Hepatocyte (in vitro differentiated cells): ENCODE measurements at regions not wholly inside any gene's neighbourhood (a gene's known extent, or its start where the extent isn't known, plus 50 kb on each side); places are given as distances from the start of the nearest gene placed in this dataset.
"Not testable (repeated sequence)": the region's sequence is repeated elsewhere in the genome, so short reads cannot be mapped to it uniquely, and the experiment has no call there.

Experiments
- DNase-seq: peaks from one replicate; pipeline ENCODE4 v3.0.0-alpha.2; 2016; ENCODE audit warnings: low spot score
- H2AFZ ChIP-seq: fragments of 200-600 bp; sonication (generic); 2 replicates; pipeline ENCODE4 v1.6.0; 2016; ENCODE audit warnings: antibody characterized with exemption, mild to moderate bottlenecking
- H3K27ac ChIP-seq: fragments of 200-600 bp; sonication (generic); 2 replicates; pipeline ENCODE4 v1.5.1; 2016; ENCODE audit warnings: mild to moderate bottlenecking
- H3K27me3 ChIP-seq: fragments of 200-600 bp; sonication (generic); 2 replicates; pipeline ENCODE4 v1.6.1; 2016
- H3K36me3 ChIP-seq: fragments of 200-600 bp; sonication (generic); replicated peaks from 2 replicates; pipeline ENCODE4 v1.5.1; 2016; ENCODE audit warnings: low read depth; ENCODE audit not compliant: insufficient read depth
- H3K4me1 ChIP-seq: fragments of 200-600 bp; sonication (generic); 2 replicates; pipeline ENCODE4 v1.5.1; 2016; ENCODE audit warnings: mild to moderate bottlenecking, moderate library complexity; ENCODE audit not compliant: insufficient read depth
- H3K4me2 ChIP-seq: fragments of 200-600 bp; sonication (generic); 2 replicates; pipeline ENCODE4 v1.6.0; 2016
- H3K4me3 ChIP-seq: fragments of 200-600 bp; sonication (generic); 2 replicates; pipeline ENCODE4 v1.5.1; 2016; ENCODE audit warnings: mild to moderate bottlenecking
- H3K79me2 ChIP-seq: fragments of 200-600 bp; sonication (generic); 2 replicates; pipeline ENCODE4 v1.6.0; 2017; ENCODE audit warnings: mild to moderate bottlenecking
- H3K9me2 ChIP-seq: fragments of 200-600 bp; sonication (generic); replicated peaks from 2 replicates; pipeline ENCODE4 v1.6.0; 2017; ENCODE audit warnings: mild to moderate bottlenecking; ENCODE audit not compliant: insufficient read depth
- H3K9me3 ChIP-seq: fragments of 200-600 bp; sonication (generic); 2 replicates; pipeline ENCODE4 v1.5.1; 2016; ENCODE audit warnings: low read depth, mild to moderate bottlenecking
- H4K20me1 ChIP-seq: fragments of 200-600 bp; sonication (generic); 2 replicates; pipeline ENCODE4 v1.6.0; 2016; ENCODE audit warnings: mild to moderate bottlenecking; ENCODE audit not compliant: insufficient read depth, poor library complexity, severe bottlenecking
- CTCF ChIP-seq: fragments of 200-600 bp; sonication (generic); IDR thresholded peaks from 2 replicates; pipeline ENCODE4 v1.5.1; 2016; ENCODE audit warnings: antibody characterized with exemption, mild to moderate bottlenecking; ENCODE audit not compliant: poor library complexity
- EZH2 ChIP-seq: fragments of 200-600 bp; sonication (generic); IDR thresholded peaks from 2 replicates; pipeline ENCODE4 v1.6.1; 2016; ENCODE audit warnings: antibody characterized with exemption, mild to moderate bottlenecking, borderline replicate concordance
- EZH2phosphoT487 ChIP-seq: fragments of 200-600 bp; sonication (generic); IDR thresholded peaks from one replicate; pipeline ENCODE4 v1.6.1; 2018; ENCODE audit warnings: antibody characterized with exemption, mild to moderate bottlenecking, low read depth, moderate library complexity; ENCODE audit not compliant: unreplicated experiment, severe bottlenecking
- WGBS: methylation state at CpG from one replicate; pipeline ENCODE4 v1.1.6; 2016; ENCODE audit warnings: low lambda C conversion rate; ENCODE audit errors: missing lambda C conversion rate; 5-methylcytosine and 5-hydroxymethylcytosine counted together

GRCh38 chr20:52064931-52065330 lies 126.6 kb downstream of the ZFP64 start:
- no peak for DNase-seq
- no peaks in the 10 kb centered on the region for H4K20me1 ChIP-seq

GRCh38 chr20:52062452-52063209 lies 128.9 kb downstream of the ZFP64 start:
- no peaks in the 10 kb centered on the region for H4K20me1 ChIP-seq
- 73% methylated on average over 5 of the region's 5 CpGs for WGBS
- H3K36me3 ChIP-seq: no peaks in the 10 kb centered on the region
- H3K27ac ChIP-seq: no peak overlapping the region
- H3K4me3 ChIP-seq: no peak overlapping the region
- H2AFZ ChIP-seq: no peak overlapping the region
- H3K4me1 ChIP-seq: no peaks in the 10 kb centered on the region
- TF ChIP-seq EZH2 (no peak), CTCF (no peak), EZH2phosphoT487 (no peak)
- no peaks in the 10 kb centered on the region for H3K9me2 ChIP-seq
- no peak overlapping the region for H3K4me2 ChIP-seq
- no peaks in the 10 kb centered on the region for H3K27me3 ChIP-seq
- DNase-seq: no peak
- H3K79me2 ChIP-seq: no peaks in the 10 kb centered on the region
- no peaks in the 10 kb centered on the region for H3K9me3 ChIP-seq

More at GRCh38 chr20:52064931-52065330, 126.6 kb downstream of the ZFP64 start:
- no peaks in the 10 kb centered on the region for H3K27me3 ChIP-seq
- TF ChIP-seq EZH2phosphoT487 (no peak), EZH2 (no peak)
- H3K4me3 ChIP-seq: no peak overlapping the region
- H2AFZ ChIP-seq: no peak overlapping the region
- no peaks in the 10 kb centered on the region for H3K36me3 ChIP-seq
- no peak overlapping the region for H3K27ac ChIP-seq
- no peak overlapping the region for H3K4me2 ChIP-seq
- no peaks in the 10 kb centered on the region for H3K9me2 ChIP-seq
- no peaks in the 10 kb centered on the region for H3K4me1 ChIP-seq
- WGBS: 94% methylated on average over 1 of the region's 1 CpG
- H3K9me3 ChIP-seq: no peaks in the 10 kb centered on the region
- H3K79me2 ChIP-seq: no peaks in the 10 kb centered on the region

- WGBS: 43% methylated on average over 11 of the region's 11 CpGs
Observed at GRCh38 chr20:52060794-52061714, 130.5 kb downstream of the ZFP64 start.

GRCh38 chr20:52057133-52057532 lies 134.4 kb downstream of the ZFP64 start:
- not testable (repeated sequence) for H3K4me2 ChIP-seq, H3K27ac ChIP-seq, H3K4me3 ChIP-seq, H3K9me3 ChIP-seq, H3K9me2 ChIP-seq, H3K36me3 ChIP-seq, DNase-seq, H3K79me2 ChIP-seq, H3K4me1 ChIP-seq, H2AFZ ChIP-seq, H3K27me3 ChIP-seq, H4K20me1 ChIP-seq
- 100% methylated on average over 3 of the region's 3 CpGs for WGBS

More at GRCh38 chr20:52060794-52061714, 130.5 kb downstream of the ZFP64 start:
- H3K4me3 ChIP-seq: no peak overlapping the region
- H3K27me3 ChIP-seq: no peaks in the 10 kb centered on the region
- H4K20me1 ChIP-seq: no peaks in the 10 kb centered on the region
- peaks cover 7% of the 10 kb centered on the region for H3K9me3 ChIP-seq
- no peak overlapping the region for H3K4me2 ChIP-seq
- no peaks in the 10 kb centered on the region for H3K36me3 ChIP-seq
- H2AFZ ChIP-seq: peak overlapping the region; percentile 18
- H3K9me2 ChIP-seq: no peaks in the 10 kb centered on the region
- peak overlapping the region; percentile 28 for H3K27ac ChIP-seq
- DNase-seq: peak; percentile 68
- no peaks in the 10 kb centered on the region for H3K4me1 ChIP-seq
- peak; percentile 60 for TF ChIP-seq CTCF
- TF ChIP-seq EZH2: no peak
- no peaks in the 10 kb centered on the region for H3K79me2 ChIP-seq
